HG03280 (cell line): ENCODE measurements at regions not wholly inside any gene's neighbourhood (a gene's known extent, or its start where the extent isn't known, plus 50 kb on each side); places are given as distances from the start of the nearest gene placed in this dataset.

Experiments used
- ATAC-seq: cut with Tn5 transposase; IDR thresholded peaks from one replicate; pipeline ENCODE4 v1.9.1; 2021; ENCODE audit warnings: mild to moderate bottlenecking, moderate library complexity; ENCODE audit not compliant: unreplicated experiment

GRCh38 chr13:61045251-61045650 is 370.4 kb downstream of the PCDH20 start:
- no peak for ATAC-seq

- no peak for ATAC-seq
Observed at GRCh38 chr13:61040181-61040580, 375.5 kb downstream of the PCDH20 start.

DNA sequence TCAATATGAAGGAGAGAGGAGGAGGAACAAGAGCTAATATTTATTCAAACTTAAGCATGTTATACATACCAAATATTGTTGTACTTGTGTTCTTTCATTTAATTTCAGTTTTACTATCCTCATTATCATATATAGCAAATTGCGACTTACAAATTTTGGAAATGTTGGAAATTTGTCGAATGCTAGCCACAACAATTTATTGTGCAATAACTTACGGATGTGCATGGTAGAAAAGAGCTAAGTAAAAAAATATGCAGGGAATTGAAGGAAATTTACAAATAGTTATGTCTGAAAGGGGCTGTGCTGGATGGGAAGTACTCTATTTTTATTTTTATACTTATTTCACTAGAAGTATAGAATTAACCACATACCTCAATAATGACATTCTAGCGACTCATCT is 376.3 kb downstream of the PCDH20 start:
- no peak for ATAC-seq

GRCh38 chr13:61036715-61037114 is 378.9 kb downstream of the PCDH20 start:
- ATAC-seq = no peak

DNA sequence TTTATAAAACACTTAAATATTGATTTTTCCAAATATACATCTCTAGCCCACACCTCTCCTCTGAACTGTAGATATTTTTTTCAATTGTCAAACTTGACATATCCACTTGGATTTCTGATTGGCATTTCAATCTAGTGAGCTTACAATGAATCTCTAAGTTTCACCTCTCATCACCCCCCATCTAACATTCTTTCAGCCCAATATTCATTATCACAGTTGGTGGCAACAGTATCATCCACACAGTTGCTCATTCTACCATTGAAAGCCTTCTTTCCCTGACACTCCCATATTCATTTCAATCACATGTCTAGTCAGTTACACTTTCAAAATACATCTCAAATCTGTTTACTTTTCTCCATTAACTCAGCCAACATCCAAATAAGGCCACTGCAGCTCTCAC is 385.2 kb downstream of the PCDH20 start:
- no peak for ATAC-seq

DNA sequence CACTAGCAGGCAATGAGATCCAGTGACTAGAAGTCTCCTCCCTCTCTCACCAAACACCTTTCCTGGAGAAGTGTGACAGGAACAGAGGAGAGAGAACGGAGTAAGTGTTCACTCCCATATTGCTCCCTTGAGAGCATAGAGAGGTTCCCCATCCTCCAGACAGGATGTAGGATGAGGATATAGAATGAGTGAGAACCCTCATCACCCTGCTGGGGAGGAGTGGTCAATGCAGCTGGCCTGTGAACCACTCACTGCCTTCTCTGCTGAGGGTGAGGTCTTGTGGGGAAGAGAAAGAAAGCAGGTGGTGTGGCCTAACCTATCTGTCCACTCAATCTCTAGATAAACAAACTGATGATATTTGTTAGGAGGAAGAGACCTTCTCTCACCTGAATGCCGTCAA is 386.6 kb downstream of the PCDH20 start:
- ATAC-seq = no peak

- no peak for ATAC-seq
Observed at GRCh38 chr13:61024046-61024445, 391.6 kb downstream of the PCDH20 start.

GRCh38 chr13:61021838-61022237 is 393.8 kb downstream of the PCDH20 start:
- ATAC-seq = no peak

DNA sequence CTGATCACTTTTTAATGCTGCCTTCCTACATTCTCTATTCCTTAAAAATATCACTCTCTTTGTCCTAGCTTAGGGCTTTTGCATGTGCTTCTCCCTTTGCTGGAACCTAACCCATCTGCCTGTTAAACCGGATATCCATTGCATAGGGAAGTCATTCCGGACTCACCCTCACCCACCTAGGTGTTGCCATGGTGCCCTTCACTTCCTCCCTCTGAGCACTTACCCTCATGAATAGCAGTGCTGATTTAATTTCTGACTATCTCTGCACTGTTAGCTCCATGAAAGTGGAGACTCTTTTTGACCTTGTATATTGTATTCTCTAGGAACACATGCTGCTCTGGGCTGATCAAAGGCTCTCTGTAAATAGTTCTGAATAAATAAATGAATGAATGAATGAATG is 401.9 kb downstream of the PCDH20 start:
- no peak for ATAC-seq

GRCh38 chr13:61010358-61010757 is 405.3 kb downstream of the PCDH20 start:
- no peak for ATAC-seq

DNA sequence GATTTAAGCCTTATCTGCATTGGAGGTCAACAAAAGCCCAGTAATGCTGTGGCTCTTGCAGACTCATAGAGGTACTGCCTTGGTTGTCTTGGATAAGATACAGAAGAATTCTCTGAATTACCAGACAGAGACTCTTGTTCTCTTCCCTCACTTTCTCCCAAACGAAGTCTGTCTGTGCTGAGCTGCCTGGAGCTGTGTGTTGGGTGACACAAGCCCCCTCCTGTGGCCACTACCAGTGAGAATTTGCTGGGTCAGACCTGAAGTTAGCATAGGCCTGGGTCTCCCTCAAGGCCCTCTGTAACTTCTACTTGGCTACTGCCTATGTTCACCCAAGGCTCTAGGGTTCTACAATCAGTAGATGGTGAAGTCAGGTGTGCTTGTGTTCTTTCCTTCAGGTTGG is 413.0 kb downstream of the PCDH20 start:
- no peak for ATAC-seq

- no peak for ATAC-seq
Observed at GRCh38 chr13:60990032-60990733, 425.5 kb downstream of the PCDH20 start.

DNA sequence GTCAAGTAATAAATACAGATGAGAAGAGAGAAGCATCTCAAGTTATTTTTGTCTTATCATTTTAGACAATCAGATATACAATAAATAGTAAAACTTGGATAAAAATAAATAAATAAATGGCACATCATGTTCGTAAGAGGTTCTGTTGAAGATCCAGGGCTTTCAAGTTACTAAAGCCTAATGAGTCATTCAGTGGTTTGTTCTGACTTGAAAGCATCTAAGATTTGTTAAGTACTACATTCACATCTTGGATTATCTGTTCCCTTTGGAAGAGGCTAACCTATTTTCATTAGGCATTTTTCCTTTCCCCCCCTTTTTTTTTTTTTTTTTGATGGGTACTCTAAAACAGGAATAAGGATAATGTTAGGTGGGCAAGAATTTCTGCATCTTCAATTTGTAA is 429.3 kb downstream of the PCDH20 start:
- no peak for ATAC-seq

- ATAC-seq = no peak
Observed at GRCh38 chr13:60981407-60981806, 434.2 kb downstream of the PCDH20 start.

GRCh38 chr13:60976367-60976766 is 439.3 kb downstream of the PCDH20 start:
- ATAC-seq = no peak

DNA sequence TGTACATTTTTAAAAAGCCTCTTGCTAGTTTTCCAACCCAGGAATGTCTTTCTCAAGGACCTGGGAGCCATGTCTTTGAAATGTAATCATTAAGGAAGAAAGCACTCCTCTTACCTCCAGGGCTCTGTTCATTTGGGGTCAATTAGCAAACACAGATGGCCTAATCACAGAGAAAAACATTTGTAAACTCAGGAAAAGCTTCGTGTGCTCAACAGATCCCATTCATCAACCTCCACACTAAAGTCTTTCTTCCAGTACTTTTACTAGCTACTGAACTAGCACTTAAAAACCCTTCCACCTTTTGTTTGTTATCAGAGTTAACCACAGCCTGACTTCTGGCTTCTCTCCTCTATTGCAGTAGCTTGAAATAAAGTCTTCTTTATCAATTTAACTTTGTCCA is 441.4 kb downstream of the PCDH20 start:
- no peak for ATAC-seq

- no peak for ATAC-seq
Observed at GRCh38 chr13:60973529-60973928, 442.1 kb downstream of the PCDH20 start.

DNA sequence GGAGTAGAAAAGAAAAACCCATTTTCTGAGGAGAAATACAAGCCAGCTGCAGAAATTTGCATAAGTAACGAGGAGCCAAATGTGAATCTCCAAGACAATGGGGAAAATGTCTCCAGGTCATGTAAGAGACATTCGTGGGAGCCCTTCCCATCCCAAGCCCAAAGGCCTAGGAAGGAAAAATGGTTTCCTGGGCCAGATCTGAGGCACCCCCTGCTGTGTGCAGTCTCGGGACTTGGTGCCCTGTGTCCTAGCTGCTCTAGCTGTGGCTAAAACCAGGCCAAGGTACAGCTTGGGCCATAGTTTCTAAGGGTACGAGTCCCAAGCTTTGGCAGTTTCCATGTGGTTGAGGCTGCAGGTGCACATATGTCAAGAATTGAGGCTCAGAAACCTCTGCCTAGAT is 444.9 kb downstream of the PCDH20 start:
- ATAC-seq = no peak

GRCh38 chr13:60969656-60970055 is 446.0 kb downstream of the PCDH20 start:
- ATAC-seq = no peak

GRCh38 chr13:60959427-60959826 is 456.2 kb downstream of the PCDH20 start:
- no peak for ATAC-seq

DNA sequence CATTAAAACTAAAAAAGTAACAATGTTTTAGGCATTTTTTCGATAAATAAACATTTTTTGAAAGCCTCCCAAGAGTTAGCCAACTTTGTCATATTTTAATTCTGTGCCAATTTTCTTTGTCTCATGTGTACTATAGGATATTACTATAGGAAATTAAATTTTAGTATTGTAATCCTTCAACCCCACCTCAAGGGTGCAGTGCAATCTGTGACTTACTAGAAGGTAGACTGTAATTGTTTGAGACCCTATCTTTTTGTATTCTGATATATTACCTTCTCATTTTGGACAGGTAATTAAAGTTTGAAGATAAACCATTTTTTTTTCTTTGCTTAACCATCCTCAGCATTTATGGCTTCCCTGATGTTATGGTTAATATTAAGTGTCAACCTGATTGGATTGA is 457.8 kb downstream of the PCDH20 start:
- no peak for ATAC-seq

GRCh38 chr13:60945396-60945795 is 470.3 kb downstream of the PCDH20 start:
- ATAC-seq = no peak

DNA sequence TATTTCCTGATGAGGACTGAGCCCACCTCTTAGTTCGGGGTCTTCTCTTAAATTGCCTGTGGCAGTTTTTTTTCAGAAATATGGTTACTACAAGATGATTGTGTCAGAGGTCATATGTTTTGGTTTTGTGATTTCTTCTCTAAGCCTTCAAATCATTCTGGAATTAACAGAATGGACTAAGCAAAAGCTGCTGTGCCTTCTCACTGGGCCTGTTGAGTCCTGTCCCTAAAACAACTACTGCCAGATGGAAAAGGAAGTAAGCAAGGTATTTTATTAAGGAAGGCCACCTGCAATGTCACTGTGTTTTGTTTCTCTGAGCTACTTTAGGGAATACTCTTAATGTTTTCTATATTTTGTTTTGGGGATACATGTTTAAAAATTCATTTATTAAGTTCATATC is 470.8 kb downstream of the PCDH20 start:
- ATAC-seq = no peak
